Testis (tissue), 2 donors: ENCODE measurements at regions not wholly inside any gene's neighbourhood (a gene's known extent, or its start where the extent isn't known, plus 50 kb on each side); places are given as distances from the start of the nearest gene placed in this dataset.

Experiments used
- CTCF ChIP-seq, 3 experiments: fragments of 450-650 bp in 2 of 3; fragments of 200-600 bp in 1 of 3; sonication (generic) in 1 of 3; IDR thresholded peaks; one replicate each; pipeline ENCODE4 v1.5.1; 2016 to 2019; ENCODE audit warnings: antibody characterized with exemption in 3 of 3, mild to moderate bottlenecking in 2 of 3, moderate library complexity in 1 of 3
- POLR2A ChIP-seq: fragments of 450-650 bp; IDR thresholded peaks from one replicate; pipeline ENCODE4 v1.6.1; 2017; ENCODE audit warnings: antibody characterized with exemption, mild to moderate bottlenecking, moderate library complexity

GRCh38 chr13:106660746-106661625, 93.0 kb upstream of the ARGLU1 start:
- no peak for TF ChIP-seq POLR2A
- TF ChIP-seq CTCF (IDR thresholded peaks at IDR 0.05), result no peak
